G401.6 (cell line): ENCODE measurements at regions not wholly inside any gene's neighbourhood (a gene's known extent, or its start where the extent isn't known, plus 50 kb on each side); places are given as distances from the start of the nearest gene placed in this dataset.

Experiments
- FAIRE-seq: peaks from 2 replicates; lab custom pipeline; 2012; peaks lifted over from hg19 to GRCh38; lab: Jason Lieb, UNC

GRCh38 chr12:22991250-22991844 lies 366.4 kb downstream of the ETNK1 start:
- FAIRE-seq = no peak

GRCh38 chr12:22993609-22994315 lies 368.8 kb downstream of the ETNK1 start:
- FAIRE-seq = no peak

GRCh38 chr12:22994316-22994675 lies 369.3 kb downstream of the ETNK1 start:
- no peak for FAIRE-seq

GRCh38 chr12:23001487-23001886 lies 376.5 kb downstream of the ETNK1 start:
- FAIRE-seq = no peak

- no peak for FAIRE-seq
Observed at GRCh38 chr12:23002381-23002780, 377.4 kb downstream of the ETNK1 start.

GRCh38 chr12:23004473-23005020 lies 379.6 kb downstream of the ETNK1 start:
- no peak for FAIRE-seq

- no peak for FAIRE-seq
Observed at GRCh38 chr12:23005387-23005786, 380.4 kb downstream of the ETNK1 start.

- FAIRE-seq = no peak
Observed at GRCh38 chr12:23006413-23006812, 381.4 kb downstream of the ETNK1 start.

GRCh38 chr12:23008623-23009022 lies 383.7 kb downstream of the ETNK1 start:
- no peak for FAIRE-seq

GRCh38 chr12:23014749-23015148 lies 389.8 kb downstream of the ETNK1 start:
- no peak for FAIRE-seq

- FAIRE-seq = no peak
Observed at GRCh38 chr12:23025372-23026016, 400.5 kb downstream of the ETNK1 start.

GRCh38 chr12:23028158-23028802 lies 403.3 kb downstream of the ETNK1 start:
- FAIRE-seq = no peak

GRCh38 chr12:23029185-23029584 lies 404.2 kb downstream of the ETNK1 start:
- no peak for FAIRE-seq

GRCh38 chr12:23039834-23040233 lies 414.9 kb downstream of the ETNK1 start:
- FAIRE-seq = no peak

GRCh38 chr12:23041774-23042173 lies 416.8 kb downstream of the ETNK1 start:
- no peak for FAIRE-seq

GRCh38 chr12:23043646-23044045 lies 418.7 kb downstream of the ETNK1 start:
- FAIRE-seq = no peak

GRCh38 chr12:23049180-23049579 lies 424.2 kb downstream of the ETNK1 start:
- no peak for FAIRE-seq

- no peak for FAIRE-seq
Observed at GRCh38 chr12:23055004-23055403, 430.0 kb downstream of the ETNK1 start.

GRCh38 chr12:23057571-23057970 lies 432.6 kb downstream of the ETNK1 start:
- no peak for FAIRE-seq

- no peak for FAIRE-seq
Observed at GRCh38 chr12:23060161-23060560, 435.2 kb downstream of the ETNK1 start.

- FAIRE-seq = no peak
Observed at GRCh38 chr12:23063206-23063605, 438.2 kb downstream of the ETNK1 start.

- no peak for FAIRE-seq
Observed at GRCh38 chr12:23066095-23066494, 441.1 kb downstream of the ETNK1 start.

- FAIRE-seq = no peak
Observed at GRCh38 chr12:23083267-23083666, 458.3 kb downstream of the ETNK1 start.
